Pulmonary artery endothelial cell (primary cell): ENCODE measurements at regions not wholly inside any gene's neighbourhood (a gene's known extent, or its start where the extent isn't known, plus 50 kb on each side); places are given as distances from the start of the nearest gene placed in this dataset.
"Not testable (repeated sequence)": the region's sequence is repeated elsewhere in the genome, so short reads cannot be mapped to it uniquely, and the experiment has no call there.

Experiments
- DNase-seq: peaks from one replicate; pipeline ENCODE4 v3.0.0-alpha.2; 2011; ENCODE audit warnings: low read depth, low spot score

DNA sequence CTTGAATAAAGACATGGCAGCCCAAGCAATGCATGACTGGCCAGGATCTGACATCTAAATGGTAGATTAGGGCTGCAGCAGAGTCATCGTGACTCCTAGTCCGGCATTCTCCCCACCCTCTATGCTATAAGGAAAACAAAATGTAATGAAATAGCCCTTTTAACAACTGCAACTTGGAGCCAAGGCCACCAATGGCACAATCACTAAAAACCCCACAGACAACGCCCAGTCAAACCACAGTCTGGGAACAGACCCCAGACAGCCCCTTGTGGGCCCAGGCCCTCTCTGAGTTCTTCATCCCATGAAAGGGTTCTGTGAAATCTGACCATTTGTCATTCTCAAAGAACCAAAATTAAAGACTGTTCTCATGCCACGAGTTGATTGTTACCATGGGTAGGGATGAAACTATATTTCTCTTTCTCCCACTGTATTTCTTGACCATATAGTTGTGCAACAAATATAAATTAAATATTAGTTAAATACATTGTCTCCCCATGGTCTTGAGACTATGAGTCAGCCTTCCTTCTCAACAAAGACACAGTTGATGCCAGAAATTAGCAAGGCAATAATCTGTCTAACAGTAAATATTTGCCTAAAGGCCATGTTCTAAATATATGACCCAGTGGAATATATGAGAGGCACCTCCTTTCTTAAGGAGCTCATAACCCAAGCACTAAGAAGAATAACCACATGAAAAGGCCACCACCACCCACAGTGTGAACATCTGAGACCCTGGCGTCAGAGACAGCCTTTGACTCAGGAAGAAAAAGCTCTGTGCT lies 85.6 kb upstream of the SSTR4 start:
- DNase-seq = no peak

DNA sequence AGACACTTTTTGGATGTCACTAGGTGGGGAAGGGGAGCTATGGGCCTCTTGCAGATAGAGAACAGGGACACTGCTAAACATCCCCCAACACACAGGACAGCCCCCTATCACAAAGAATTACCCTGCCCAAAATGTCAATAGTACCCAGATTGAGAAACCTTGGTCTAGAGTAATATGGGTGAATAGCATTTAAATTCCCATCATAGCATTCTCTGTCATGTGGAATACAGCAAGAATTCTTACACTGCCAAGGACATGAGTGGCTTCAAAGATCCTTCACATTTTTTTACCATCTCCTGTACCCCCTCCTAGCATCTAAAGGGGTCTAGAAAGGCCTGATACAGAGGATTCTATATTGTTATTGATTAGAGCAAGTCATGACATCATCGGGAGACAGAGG lies 83.1 kb upstream of the SSTR4 start:
- no peak for DNase-seq

DNA sequence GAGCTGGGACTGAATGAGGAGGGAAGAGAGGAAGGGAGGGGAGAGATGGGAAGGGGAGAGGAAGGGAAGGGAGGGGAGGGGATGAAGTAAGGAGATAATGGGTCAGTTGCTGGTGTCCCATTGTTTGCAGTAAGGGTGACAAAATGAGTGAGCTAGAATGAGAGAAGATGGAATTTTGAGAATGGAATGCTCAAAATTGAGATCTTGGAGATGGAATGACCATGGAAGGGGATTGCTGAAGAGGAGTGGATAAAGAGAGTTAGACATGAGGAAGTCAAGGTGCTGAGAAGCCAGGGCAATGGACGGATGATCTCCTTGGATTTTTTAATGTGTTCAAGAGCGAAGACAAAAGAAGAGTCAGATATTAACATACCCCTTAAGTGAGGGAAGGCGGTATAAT lies 80.5 kb upstream of the SSTR4 start:
- DNase-seq = no peak

DNA sequence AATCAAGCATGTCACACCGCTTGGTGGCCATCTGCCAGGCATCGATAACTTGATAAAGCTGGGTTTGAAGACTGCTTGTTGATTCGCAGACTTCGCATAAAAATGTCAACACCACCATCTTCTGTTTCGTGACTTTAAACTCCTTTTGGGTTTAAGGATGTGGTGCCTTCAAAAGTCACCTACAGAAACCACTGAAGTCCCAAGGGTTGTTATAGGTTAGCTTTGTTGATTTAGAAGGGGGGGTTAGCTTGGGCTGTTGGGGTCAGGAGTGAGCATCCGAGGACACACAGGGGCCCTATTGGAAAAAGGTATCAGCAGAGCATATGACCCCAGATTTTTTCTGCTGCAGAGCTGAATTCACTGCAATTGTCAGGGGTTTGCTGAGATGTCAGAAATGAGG lies 76.7 kb upstream of the SSTR4 start:
- no peak for DNase-seq

DNA sequence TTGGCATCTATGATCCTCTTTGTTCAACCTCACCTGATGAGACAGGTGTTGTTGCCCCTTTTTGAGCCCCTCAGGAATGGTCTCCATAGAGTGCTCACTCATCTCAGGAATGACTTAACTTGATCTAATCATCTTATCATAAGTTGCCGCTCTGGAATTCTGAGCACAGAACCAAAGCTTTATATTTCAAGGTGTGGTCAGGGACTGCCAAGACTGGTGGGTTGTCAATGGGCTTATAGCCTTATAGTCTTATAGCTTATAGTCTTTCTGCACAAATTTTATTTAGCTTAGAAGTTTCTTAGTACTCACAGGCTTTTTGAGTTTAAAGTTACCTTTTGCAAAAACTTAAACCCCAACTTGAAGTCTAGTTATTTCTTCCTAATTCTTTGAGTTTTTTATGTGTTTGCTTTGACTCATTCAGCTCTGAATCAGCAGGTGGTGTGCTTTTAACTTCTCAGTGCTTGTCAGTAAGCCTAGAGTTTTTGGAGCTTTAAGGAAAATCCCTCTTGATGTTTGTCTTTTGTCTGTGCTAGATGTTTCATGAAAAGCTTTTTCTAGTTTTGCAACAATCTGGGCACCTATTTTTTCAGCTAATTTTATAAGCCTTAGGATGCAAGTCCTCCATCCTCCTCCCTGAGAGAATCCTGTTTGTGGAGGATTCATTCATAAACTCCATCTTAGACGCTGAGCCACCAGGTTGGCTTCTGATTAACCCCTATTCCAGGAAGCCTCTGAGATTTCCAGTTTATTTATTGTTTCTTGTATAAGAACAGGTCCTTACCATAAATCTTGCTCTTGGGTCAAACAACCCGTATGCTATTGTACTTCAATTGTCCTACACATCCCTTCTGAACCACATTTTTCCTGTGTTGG lies 72.3 kb upstream of the SSTR4 start:
- DNase-seq = no peak

DNA sequence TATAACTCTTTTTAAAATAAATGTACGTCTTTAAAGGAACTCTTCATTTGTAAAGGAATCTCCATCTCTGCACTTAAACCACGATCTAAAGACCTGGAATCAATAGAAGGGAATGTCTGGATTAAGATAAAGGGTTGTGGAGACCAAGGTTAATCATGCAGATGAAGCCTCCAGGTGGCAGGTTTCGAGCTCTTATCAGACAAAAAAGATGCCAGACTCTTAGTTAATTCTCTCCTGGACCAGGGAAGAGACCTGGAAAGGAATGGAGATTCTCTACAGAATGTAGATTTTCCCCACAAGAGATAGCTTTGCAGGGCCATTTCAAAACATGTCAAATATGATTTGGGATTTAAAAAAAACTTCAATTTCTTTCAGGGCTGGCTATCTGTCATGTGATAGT lies 71.5 kb upstream of the SSTR4 start:
- no peak for DNase-seq

DNA sequence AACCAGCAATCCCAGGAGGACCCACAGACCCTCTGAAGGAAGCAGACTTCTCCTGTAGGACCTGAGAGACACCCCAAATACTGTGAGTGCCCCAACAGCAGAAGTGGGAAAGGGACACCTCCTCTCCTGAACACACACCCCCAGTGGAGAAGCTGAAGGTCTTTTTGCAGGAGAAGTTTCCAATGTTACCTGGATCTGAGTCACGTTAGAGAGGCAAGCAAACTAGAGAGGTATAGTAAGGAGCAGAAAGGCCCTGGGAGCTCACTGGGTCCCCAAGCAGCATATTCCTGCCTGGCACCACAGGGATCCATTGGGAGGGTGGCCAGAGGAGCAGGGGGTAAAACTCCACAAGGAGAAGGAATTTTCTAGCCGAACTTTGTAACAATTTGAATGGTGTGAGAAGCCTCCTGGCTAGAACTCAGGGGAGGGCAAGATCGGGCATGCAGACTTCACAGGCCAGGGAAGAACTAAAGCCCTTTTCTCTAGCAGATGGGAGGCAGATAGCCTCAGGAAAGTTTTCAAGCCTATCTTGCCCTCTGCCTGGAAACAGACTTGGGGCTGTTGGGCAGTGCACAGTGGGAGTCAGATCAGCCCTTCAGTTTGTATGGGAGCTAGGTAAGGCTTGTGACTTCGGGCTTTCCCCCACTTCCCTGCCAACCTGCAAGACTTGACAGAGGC lies 68.2 kb upstream of the SSTR4 start:
- no peak for DNase-seq

DNA sequence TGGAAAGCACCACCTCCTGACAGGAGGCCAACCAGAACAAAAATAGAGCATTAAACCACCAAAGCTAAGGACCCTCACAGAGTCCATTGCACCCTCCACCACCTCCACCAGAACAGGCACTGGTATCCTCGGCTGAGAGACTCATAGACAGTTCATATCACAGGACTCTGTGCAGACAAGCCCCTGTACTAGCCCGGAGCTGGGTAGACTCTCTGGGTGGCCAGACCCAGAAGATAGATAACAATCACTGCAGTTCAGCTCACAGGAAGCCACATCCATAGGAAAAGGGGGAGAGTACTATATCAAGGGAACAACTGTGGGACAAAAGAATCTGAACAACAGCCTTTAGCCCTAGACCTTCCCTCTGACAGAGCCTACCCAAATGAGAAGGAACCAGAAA lies 67.4 kb upstream of the SSTR4 start:
- DNase-seq = not testable (repeated sequence)

DNA sequence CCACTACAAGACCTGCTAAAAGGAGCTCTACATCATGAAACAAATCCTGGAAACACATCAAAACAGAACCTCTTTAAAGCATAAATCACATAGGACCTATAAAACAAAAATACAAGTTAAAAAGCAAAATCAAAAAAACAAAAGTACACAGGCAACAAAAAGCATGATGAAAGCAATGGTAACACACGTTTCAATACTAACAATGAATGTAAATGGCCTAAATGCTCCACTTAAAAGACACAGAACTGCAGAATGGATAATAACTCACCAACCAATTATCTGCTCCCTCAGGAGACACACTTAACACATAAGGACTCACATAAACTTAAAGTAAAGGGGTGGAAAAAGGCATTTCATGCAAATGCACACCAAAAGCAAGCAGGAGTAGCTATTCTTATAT lies 66.1 kb upstream of the SSTR4 start:
- not testable (repeated sequence) for DNase-seq

DNA sequence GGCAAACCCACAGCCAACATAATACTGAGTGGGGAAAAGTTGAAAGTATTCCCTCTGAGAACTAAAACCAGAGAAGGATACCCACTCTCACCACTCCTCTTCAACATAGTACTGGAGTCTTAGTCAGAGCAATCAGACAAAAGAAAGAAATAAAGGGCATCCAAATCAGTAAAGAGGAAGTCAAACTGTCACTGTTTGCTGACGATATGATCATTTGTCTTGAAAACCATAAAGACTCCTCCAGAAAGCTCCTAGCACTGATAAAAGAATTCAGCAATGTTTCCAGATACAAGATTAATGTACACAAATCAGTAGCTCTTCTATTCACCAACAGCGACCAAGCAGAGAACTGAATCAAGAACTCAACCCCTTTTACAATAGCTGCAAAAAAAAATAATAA lies 64.0 kb upstream of the SSTR4 start:
- DNase-seq = not testable (repeated sequence)

DNA sequence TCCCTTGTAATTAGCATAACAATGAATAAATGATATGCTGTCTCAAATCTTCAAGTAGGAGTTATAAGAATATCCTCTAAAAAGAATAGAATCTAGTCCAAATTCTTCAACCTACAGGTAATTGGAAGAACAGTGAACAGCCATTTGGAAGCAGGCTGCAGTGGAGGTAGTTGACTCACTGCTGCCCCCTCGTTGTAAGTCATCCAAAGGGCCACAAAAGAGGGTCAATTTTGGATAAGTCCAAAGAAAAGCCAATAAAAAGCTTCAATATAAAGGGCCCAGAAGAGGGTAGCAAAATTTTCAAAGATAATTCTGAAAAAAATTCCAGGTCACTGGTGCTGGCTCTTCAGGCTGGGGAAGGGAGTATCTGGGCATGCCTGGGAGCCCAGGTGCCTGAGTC lies 60.8 kb upstream of the SSTR4 start:
- DNase-seq = no peak

DNA sequence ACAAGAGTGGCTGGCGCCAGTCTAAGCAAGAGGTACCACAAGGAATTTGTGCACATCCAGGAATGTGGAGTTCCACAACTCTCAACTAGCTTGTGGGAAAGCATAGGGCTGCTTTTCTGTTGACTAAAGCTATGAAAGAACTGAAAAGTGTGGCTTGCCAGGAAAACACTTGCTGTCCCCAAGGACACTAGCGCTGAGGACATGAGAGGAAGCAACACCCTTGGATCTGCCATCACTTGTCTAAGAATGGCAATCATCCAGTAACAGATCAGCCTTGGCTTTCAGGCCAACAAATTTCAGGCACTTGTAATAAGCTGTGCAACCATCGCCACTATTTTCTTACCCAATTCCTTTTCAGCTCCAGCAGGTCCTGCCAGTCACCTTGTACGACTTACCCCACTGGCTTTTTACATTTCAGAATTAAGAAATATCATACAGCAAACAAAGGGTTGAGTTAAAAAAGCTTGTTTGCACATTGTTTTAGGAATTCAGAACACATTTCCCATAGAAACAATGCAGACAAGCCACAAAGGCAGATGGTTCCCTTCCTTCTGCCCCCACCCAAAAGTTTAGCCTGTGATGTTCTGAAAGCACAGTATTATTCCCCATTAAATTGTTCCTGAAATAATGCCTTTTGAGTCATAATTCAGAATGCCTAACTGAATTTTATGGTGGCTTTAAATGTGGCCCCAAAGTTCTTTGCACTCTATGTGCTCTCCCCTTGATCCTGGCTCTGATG lies 57.9 kb upstream of the SSTR4 start:
- no peak for DNase-seq

DNA sequence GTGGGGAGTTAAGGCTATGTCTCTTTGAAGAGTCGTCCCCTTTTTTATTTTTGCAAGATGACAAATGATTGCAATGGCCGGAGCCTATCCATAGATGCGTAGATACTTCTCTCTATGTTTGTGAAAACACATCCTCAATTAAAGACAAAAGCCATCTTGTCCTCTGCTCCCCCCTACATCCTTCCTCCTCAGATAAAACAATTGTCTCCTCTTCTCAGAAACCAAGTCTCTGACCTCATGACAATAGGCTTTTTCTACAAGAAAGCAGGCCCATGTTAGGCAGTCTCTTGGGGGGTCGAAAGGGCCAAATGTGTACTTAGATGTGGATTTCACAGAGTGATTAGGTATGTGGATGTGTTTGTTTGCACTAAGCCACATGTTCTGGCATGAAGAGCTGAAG lies 51.1 kb upstream of the SSTR4 start:
- no peak for DNase-seq

DNA sequence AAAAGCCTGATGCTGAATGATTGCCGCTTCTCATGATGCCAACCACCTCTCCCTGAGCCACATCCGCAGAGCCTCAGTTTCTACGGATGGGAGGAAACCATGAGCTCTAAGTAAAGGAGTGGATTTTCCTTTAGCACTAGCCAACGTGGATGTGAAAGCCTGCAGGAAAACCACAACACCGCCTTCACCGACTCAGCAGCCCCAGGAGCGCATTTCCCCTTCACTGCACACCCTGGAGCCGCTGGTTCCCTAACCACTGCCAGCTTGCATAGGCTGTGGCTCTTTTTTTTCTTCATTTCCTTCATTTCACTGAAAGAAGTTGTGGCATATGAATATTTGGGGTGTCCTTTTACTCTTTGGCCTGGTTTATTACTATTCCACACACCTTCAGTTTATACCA lies 50.5 kb upstream of the SSTR4 start:
- no peak for DNase-seq

DNA sequence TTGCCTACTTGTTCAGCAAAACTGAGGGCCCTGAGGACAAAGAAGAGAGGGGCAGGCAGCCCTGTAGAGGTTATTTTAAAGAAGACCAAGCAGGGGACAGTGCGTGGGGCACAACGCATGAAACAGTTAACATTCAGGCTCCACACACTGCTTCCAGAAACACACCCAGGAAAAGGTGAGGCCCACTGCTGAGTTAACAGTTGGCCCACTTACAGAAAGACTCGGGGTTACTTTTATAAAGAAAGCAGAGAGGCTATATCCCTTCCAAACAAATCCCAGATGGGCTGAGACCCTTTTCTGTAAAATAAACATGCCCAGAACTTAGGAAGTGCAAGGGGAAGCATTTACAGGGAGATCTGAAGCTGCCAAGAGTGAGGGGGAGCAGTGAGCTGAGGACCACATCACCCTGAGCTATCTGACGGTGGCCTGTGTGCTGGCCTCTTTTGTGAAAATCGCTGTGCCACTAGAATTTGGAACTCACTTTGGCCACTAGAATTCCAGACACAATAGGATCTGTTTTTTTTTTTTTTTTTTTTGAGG lies 49.8 kb upstream of the SSTR4 start:
- no peak for DNase-seq
